ENCODE measurements at regions not wholly inside any gene's neighbourhood (a gene's known extent, or its start where the extent isn't known, plus 50 kb on each side); places are given as distances from the start of the nearest gene placed in this dataset.

GRCh38 chr5:57575839-57576238 lies 93.2 kb upstream of the ACTBL2 start:
- TF ChIP-seq, protein P1, sequence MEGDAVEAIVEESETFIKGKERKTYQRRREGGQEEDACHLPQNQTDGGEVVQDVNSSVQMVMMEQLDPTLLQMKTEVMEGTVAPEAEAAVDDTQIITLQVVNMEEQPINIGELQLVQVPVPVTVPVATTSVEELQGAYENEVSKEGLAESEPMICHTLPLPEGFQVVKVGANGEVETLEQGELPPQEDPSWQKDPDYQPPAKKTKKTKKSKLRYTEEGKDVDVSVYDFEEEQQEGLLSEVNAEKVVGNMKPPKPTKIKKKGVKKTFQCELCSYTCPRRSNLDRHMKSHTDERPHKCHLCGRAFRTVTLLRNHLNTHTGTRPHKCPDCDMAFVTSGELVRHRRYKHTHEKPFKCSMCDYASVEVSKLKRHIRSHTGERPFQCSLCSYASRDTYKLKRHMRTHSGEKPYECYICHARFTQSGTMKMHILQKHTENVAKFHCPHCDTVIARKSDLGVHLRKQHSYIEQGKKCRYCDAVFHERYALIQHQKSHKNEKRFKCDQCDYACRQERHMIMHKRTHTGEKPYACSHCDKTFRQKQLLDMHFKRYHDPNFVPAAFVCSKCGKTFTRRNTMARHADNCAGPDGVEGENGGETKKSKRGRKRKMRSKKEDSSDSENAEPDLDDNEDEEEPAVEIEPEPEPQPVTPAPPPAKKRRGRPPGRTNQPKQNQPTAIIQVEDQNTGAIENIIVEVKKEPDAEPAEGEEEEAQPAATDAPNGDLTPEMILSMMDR (conservative IDR thresholded peaks at IDR 0.05) = no peak
- TF ChIP-seq ZFX (IDR thresholded peaks at IDR 0.05) = no peak
